LNCAP (cell line): ENCODE measurements at regions not wholly inside any gene's neighbourhood (a gene's known extent, or its start where the extent isn't known, plus 50 kb on each side); places are given as distances from the start of the nearest gene placed in this dataset.

ENCODE experiments used
- CTCF ChIP-seq: fragments of 450-650 bp; IDR thresholded peaks from 2 replicates; pipeline ENCODE4 v1.5.1; 2017; ENCODE audit warnings: mild to moderate bottlenecking

- TF ChIP-seq CTCF = no peak
Observed at GRCh38 chr11:37721485-37721884, 1123.4 kb upstream of the RAG2 start.

GRCh38 chr11:37718431-37718999 lies 1120.5 kb upstream of the RAG2 start:
- TF ChIP-seq CTCF = no peak

GRCh38 chr11:37712251-37712650 lies 1114.2 kb upstream of the RAG2 start:
- TF ChIP-seq CTCF = no peak

- TF ChIP-seq CTCF = no peak
Observed at GRCh38 chr11:37710031-37710430, 1112.0 kb upstream of the RAG2 start.

- no peak for TF ChIP-seq CTCF
Observed at GRCh38 chr11:37704791-37705190, 1106.8 kb upstream of the RAG2 start.

GRCh38 chr11:37699644-37700043 lies 1101.6 kb upstream of the RAG2 start:
- no peak for TF ChIP-seq CTCF

GRCh38 chr11:37695283-37695682 lies 1097.2 kb upstream of the RAG2 start:
- no peak for TF ChIP-seq CTCF

- no peak for TF ChIP-seq CTCF
Observed at GRCh38 chr11:37689951-37690350, 1091.9 kb upstream of the RAG2 start.
